B cell (primary cell): ENCODE measurements at regions not wholly inside any gene's neighbourhood (a gene's known extent, or its start where the extent isn't known, plus 50 kb on each side); places are given as distances from the start of the nearest gene placed in this dataset.

ENCODE experiments used
- ATAC-seq: fragments of 200-7000 bp; cut with Tn5 transposase; one replicate; pipeline ENCODE4 v1.10.0; 2021; ENCODE audit warnings: low read depth, mild to moderate bottlenecking, moderate number of reproducible peaks, moderate library complexity
- CTCF ChIA-PET: fragments of 350-600 bp; sonication (Branson Sonifier 250); formaldehyde crosslinking; loops from one replicate; lab custom pipeline; 2021; ENCODE audit warnings: antibody characterized with exemption, inconsistent platforms; lab: Charles Lee
- POLR2A ChIA-PET: fragments of 350-600 bp; sonication (Branson Sonifier 250); formaldehyde crosslinking; loops from one replicate; lab custom pipeline; 2021; ENCODE audit warnings: antibody characterized with exemption; lab: Charles Lee
- DNase-seq: peaks from one replicate; pipeline ENCODE4 v3.0.0; 2013
- H2AFZ ChIP-seq: 2 replicates; pipeline ENCODE4 v1.6.1; 2012; ENCODE audit warnings: mild to moderate bottlenecking, low read depth, low read length; ENCODE audit not compliant: insufficient read depth, poor library complexity, severe bottlenecking
- H3K27ac ChIP-seq, 2 donors: 1 replicate in 1 of 2; 2 replicates in 1 of 2; pipeline ENCODE4 v1.5.1; 2012 to 2013; ENCODE audit warnings: low read length in 2 of 2, mild to moderate bottlenecking in 2 of 2, moderate library complexity in 1 of 2
- H3K27me3 ChIP-seq, 4 experiments: fragments of 200-600 bp in 1 of 4; sonication (generic) in 1 of 4; replicated peaks in 1 of 4; 1 replicate in 2 of 4; 2 replicates in 2 of 4; pipeline versions ENCODE4 v1.6.1 to v1.7.0; 2013 to 2016; ENCODE audit warnings: low read length in 3 of 4, mild to moderate bottlenecking in 2 of 4, mixed read lengths in 1 of 4, moderate library complexity in 1 of 4; ENCODE audit not compliant: insufficient read depth in 4 of 4, control insufficient read depth in 3 of 4; ENCODE audit errors: control extremely low read depth in 1 of 4
- H3K36me3 ChIP-seq, 2 experiments: replicated peaks in 1 of 2; 1 replicate in 1 of 2; 2 replicates in 1 of 2; pipeline versions ENCODE4 v1.6.1 to v1.7.1; 2013; ENCODE audit warnings: low read length in 1 of 2; ENCODE audit not compliant: insufficient read depth in 2 of 2, control insufficient read depth in 1 of 2; ENCODE audit errors: control extremely low read depth in 1 of 2, extremely low read depth in 1 of 2
- H3K4me1 ChIP-seq, 2 donors: fragments of 200-600 bp in 1 of 2; sonication (generic) in 1 of 2; 1 replicate in 1 of 2; 2 replicates in 1 of 2; pipeline versions ENCODE4 v1.5.1 to v1.6.1; 2013 to 2017; ENCODE audit warnings: low read length in 2 of 2; ENCODE audit not compliant: control insufficient read depth in 2 of 2, insufficient read depth in 2 of 2
- H3K4me2 ChIP-seq: replicated peaks from 2 replicates; pipeline ENCODE3; 2012; ENCODE audit warnings: mild to moderate bottlenecking, low read depth, low read length; ENCODE audit not compliant: poor library complexity, severe bottlenecking
- H3K4me3 ChIP-seq, 5 experiments: fragments of 200-600 bp in 1 of 5; sonication (generic) in 1 of 5; 1 replicate in 3 of 5; 2 replicates in 2 of 5; pipeline versions ENCODE4 v1.5.1 to v1.7.0; 2011 to 2016; ENCODE audit warnings: low read length in 4 of 5, mild to moderate bottlenecking in 4 of 5, low read depth in 2 of 5, control low read depth in 1 of 5, moderate library complexity in 1 of 5; ENCODE audit not compliant: insufficient read depth in 1 of 5; ENCODE audit errors: control extremely low read depth in 1 of 5, extremely low read depth in 1 of 5
- H3K79me2 ChIP-seq: fragments of 200-600 bp; sonication (generic); one replicate; pipeline ENCODE4 v1.6.0; 2016; ENCODE audit warnings: low read length; ENCODE audit not compliant: control insufficient read depth, insufficient read depth
- H3K9ac ChIP-seq: fragments of 200-600 bp; sonication (generic); 2 replicates; pipeline ENCODE4 v1.6.1; 2017; ENCODE audit warnings: mild to moderate bottlenecking, low read length, moderate library complexity
- H3K9me3 ChIP-seq, 3 donors: one replicate each; pipeline versions ENCODE4 v1.6.1 to v1.7.1; 2013; ENCODE audit warnings: low read length in 2 of 3; ENCODE audit not compliant: control insufficient read depth in 2 of 3, insufficient read depth in 1 of 3; ENCODE audit errors: control extremely low read depth in 1 of 3
- H4K20me1 ChIP-seq: 2 replicates; pipeline ENCODE4 v1.6.0; 2012; ENCODE audit warnings: mild to moderate bottlenecking, low read length; ENCODE audit not compliant: insufficient read depth, control insufficient read depth, poor library complexity, severe bottlenecking
- H3K27ac Mint-ChIP-seq: one replicate; pipeline ENCODE4 v1.8.0; 2021; ENCODE audit warnings: mixed read lengths
- H3K27me3 Mint-ChIP-seq: one replicate; pipeline ENCODE4 v1.8.0; 2021; ENCODE audit warnings: mixed read lengths
- H3K4me1 Mint-ChIP-seq: one replicate; pipeline ENCODE4 v1.8.0; 2021; ENCODE audit warnings: mixed read lengths
- H3K4me3 Mint-ChIP-seq: one replicate; pipeline ENCODE4 v1.8.0; 2021; ENCODE audit warnings: mixed read lengths
- H3K9me3 Mint-ChIP-seq: one replicate; pipeline ENCODE4 v1.8.0; 2022; ENCODE audit warnings: mixed read lengths; ENCODE audit not compliant: insufficient read depth
- EZH2 ChIP-seq: IDR thresholded peaks from 2 replicates; pipeline ENCODE4 v1.6.1; 2012; ENCODE audit warnings: borderline replicate concordance, low read depth, mild to moderate bottlenecking, moderate library complexity, low read length; ENCODE audit not compliant: insufficient read depth, poor library complexity, severe bottlenecking
- WGBS: methylation state at CpG from one replicate; pipeline ENCODE4 v1.1.5; 2013; ENCODE audit warnings: missing lambda C conversion rate; ENCODE audit not compliant: insufficient coverage; 5-methylcytosine and 5-hydroxymethylcytosine counted together
- intact Hi-C: fragments of 100-400 bp; cut with micrococcal nuclease; formaldehyde crosslinking; loops from one replicate; pipeline ENCODE4 v1.10.0; 2022
- TF ChIP-seq, protein P1 (sequence below): fragments of 200-600 bp; IDR thresholded peaks from one replicate; pipeline ENCODE4 v1.8.0; 2022; ENCODE audit warnings: antibody characterized with exemption, mild to moderate bottlenecking

DNA sequence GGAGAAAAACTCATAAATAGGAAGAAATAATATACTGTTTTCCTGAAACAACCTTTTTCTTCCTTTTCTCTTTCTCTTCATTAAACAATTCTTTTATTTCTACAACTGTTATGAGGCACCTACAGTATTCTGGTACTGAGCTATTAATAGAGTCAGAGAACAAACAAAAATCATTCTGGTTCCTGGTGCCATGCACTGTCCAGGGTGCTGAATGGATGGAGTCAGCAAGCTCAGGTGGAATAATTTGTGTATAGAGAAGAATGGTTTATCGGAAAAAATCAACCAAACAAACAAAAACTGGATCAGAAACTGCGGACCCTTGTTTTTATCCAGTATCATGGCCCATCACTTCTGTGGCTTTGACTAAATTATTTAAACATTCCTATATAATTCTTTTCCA lies 430.3 kb upstream of the GOT2 start:
- intact Hi-C loops = no loop called here
- Histone ChIP-seq H3K9me3 (no peaks in the 10 kb centered on the region), H3K4me2 (no peak overlapping the region), H3K4me1 (no peaks in the 10 kb centered on the region), H3K36me3 (no peaks in the 10 kb centered on the region), H4K20me1 (no peaks in the 10 kb centered on the region), H2AFZ (no peak overlapping the region), H3K79me2 (no peaks in the 10 kb centered on the region), H3K27ac (no peak overlapping the region), H3K9ac (no peak overlapping the region), H3K27me3 (no peaks in the 10 kb centered on the region), H3K4me3 (no peak overlapping the region)
- no peak for TF ChIP-seq EZH2
- TF ChIP-seq, protein P1, sequence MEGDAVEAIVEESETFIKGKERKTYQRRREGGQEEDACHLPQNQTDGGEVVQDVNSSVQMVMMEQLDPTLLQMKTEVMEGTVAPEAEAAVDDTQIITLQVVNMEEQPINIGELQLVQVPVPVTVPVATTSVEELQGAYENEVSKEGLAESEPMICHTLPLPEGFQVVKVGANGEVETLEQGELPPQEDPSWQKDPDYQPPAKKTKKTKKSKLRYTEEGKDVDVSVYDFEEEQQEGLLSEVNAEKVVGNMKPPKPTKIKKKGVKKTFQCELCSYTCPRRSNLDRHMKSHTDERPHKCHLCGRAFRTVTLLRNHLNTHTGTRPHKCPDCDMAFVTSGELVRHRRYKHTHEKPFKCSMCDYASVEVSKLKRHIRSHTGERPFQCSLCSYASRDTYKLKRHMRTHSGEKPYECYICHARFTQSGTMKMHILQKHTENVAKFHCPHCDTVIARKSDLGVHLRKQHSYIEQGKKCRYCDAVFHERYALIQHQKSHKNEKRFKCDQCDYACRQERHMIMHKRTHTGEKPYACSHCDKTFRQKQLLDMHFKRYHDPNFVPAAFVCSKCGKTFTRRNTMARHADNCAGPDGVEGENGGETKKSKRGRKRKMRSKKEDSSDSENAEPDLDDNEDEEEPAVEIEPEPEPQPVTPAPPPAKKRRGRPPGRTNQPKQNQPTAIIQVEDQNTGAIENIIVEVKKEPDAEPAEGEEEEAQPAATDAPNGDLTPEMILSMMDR = no peak
- no CpG with 5 or more reads among the region's 2 CpGs for WGBS
- no peaks in the 10 kb centered on the region for H3K27me3 Mint-ChIP-seq
- H3K9me3 Mint-ChIP-seq = no peaks in the 10 kb centered on the region
- ChIA-PET POLR2A (no interaction called here), CTCF (no interaction called here)
- no peak overlapping the region for H3K4me3 Mint-ChIP-seq
- no peaks in the 10 kb centered on the region for H3K4me1 Mint-ChIP-seq
- DNase-seq = no peak
- H3K27ac Mint-ChIP-seq = no peak overlapping the region
- ATAC-seq = no peak

DNA sequence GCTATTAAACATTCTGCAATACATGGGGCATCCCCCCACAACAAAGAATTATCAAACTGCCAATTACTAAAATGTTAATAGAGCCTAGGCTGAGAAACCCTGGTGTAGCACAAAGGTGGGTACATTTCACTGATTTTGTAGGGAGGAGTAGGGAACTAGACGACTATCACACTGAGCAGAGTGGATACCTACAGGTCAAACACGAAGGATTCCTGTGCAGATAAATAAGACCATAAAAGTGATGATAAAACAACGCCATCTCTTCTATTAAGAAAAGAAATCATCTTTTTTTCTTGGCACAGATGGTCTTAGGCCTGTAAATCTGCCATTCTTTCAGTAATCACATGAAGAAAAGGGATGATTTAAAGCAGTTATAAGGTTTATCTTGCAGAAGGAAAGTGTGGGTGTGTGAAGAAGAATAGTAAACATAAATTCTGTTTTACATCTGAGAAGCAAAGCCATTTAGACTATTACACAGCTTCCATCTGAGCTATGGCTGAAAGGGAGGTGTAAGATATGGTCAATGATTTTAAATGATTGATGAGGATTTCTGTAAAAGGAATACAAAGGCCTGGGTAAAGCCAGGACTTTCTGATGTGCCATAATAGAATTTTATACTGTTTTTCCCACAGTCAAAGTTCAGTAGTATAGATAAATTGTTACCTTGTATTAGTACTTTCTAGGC lies 429.4 kb upstream of the GOT2 start:
- WGBS = no CpG with 5 or more reads among the region's 3 CpGs
- H3K9ac ChIP-seq = no peak overlapping the region
- Mint-ChIP-seq H3K4me1 (no peaks in the 10 kb centered on the region), H3K27ac (no peak overlapping the region), H3K9me3 (no peaks in the 10 kb centered on the region), H3K4me3 (no peak overlapping the region), H3K27me3 (no peaks in the 10 kb centered on the region)
- H3K9me3 ChIP-seq = no peaks in the 10 kb centered on the region
- H2AFZ ChIP-seq = no peak overlapping the region
- no peaks in the 10 kb centered on the region for H4K20me1 ChIP-seq
- no peak overlapping the region for H3K4me3 ChIP-seq
- ChIA-PET CTCF (no interaction called here), POLR2A (no interaction called here)
- no peak overlapping the region for H3K4me2 ChIP-seq
- ATAC-seq (no peak), DNase-seq (no peak)
- no peak overlapping the region for H3K27ac ChIP-seq
- intact Hi-C loops = no loop called here
- no peaks in the 10 kb centered on the region for H3K36me3 ChIP-seq
- no peaks in the 10 kb centered on the region for H3K27me3 ChIP-seq
- TF ChIP-seq EZH2 = no peak
- TF ChIP-seq, protein P1 = no peak
- no peaks in the 10 kb centered on the region for H3K4me1 ChIP-seq
- no peaks in the 10 kb centered on the region for H3K79me2 ChIP-seq
